ENCODE measurements at regions not wholly inside any gene's neighbourhood (a gene's known extent, or its start where the extent isn't known, plus 50 kb on each side); places are given as distances from the start of the nearest gene placed in this dataset.

DNA sequence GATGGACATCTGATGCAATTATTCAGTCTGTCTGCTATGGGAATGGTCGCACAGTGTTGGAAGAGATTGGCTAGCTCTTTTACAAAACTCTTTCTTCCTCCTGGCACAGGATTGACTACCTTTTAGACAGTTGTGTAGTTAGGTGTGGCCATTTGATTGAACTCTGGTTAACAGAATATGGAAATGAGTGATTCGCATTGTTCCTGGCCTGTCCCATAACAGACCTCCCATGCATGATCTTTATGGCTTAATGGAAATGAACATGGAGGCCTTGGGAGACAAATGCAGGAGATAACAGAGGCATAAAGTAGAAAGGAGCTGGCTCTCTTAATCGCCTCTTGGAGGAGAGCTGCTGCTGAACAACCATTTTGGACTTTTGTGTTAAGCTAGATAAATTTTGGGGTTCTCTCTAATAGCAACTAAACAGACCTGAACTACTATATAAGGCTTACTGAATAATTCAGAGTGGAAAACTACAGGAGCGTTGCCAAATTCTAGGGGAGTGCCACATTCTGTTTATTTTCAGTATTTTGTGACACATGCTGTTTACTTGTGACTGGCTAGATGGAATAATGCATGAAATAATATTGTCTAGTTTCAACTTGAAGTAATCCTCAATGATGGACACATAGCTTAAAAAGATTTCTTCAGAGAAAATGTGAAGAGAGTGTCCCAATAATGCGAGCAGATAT lies 357.7 kb upstream of the SGO1 start:
- no peaks in the 10 kb centered on the region for H3K9me3 ChIP-seq (ENCODE audit: control insufficient read depth, insufficient read depth, low read depth, low read length)
- no peak overlapping the region for H3K9ac ChIP-seq (ENCODE audit: insufficient read depth, low read length)
- no peaks in the 10 kb centered on the region for H3K27me3 ChIP-seq (ENCODE audit: control insufficient read depth, insufficient read depth, low read length)
- H3K79me2 ChIP-seq (ENCODE audit: control insufficient read depth, insufficient read depth, low read length): no peaks in the 10 kb centered on the region
- H3K4me3 ChIP-seq (replicated peaks in 1 of 4; ENCODE audit: control extremely low read depth in 1 of 4, insufficient read depth in 1 of 4, low read depth in 3 of 4, low read length in 4 of 4): no peak overlapping the region
- H2AFZ ChIP-seq (ENCODE audit: low read length): no peak overlapping the region
- no peak for DNase-seq (ENCODE audit: low read depth in 2 of 2)
- H3K4me1 ChIP-seq (ENCODE audit: control insufficient read depth, extremely low read depth, insufficient read depth, low read length): no peaks in the 10 kb centered on the region
- H3K36me3 ChIP-seq (ENCODE audit: control insufficient read depth, insufficient read depth, low read length): no peaks in the 10 kb centered on the region
- no peak overlapping the region for H3K27ac ChIP-seq (ENCODE audit: insufficient read depth, low read length)
- no peak overlapping the region for H3K4me2 ChIP-seq (ENCODE audit: extremely low read depth, insufficient read depth, low read length)
- TF ChIP-seq CTCF (conservative IDR thresholded peaks at IDR 0.05 in 1 of 2, IDR thresholded peaks at IDR 0.05 in 1 of 2; ENCODE audit: low read depth in 1 of 2, low read length in 2 of 2): no peak
- TF ChIP-seq EZH2 (IDR thresholded peaks at IDR 0.05; ENCODE audit: low read length, missing control alignments): no peak
- no peaks in the 10 kb centered on the region for H4K20me1 ChIP-seq (ENCODE audit: control insufficient read depth, extremely low read depth, insufficient read depth, low read length)

DNA sequence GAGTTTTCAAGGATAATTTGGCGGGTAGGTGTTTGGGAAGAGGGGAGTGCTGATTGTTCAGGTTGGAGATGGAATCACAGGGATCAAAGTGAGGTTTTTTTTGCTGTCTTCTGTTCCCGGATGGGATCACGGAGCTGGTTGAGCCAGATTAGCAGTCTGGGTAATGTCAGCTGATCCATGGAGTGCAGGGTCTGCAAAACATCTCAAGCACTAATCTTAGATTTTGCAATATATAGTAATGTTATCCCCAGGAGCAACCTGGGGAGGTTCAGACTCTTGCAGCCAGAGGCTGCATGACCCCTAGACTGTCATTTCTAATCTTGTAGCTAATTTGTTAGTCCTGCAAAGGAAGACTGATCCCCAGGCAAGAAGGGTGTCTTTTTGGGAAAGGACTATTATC lies 354.1 kb upstream of the SGO1 start:
- H3K4me2 ChIP-seq (ENCODE audit: extremely low read depth, insufficient read depth, low read length): no peak overlapping the region
- H3K36me3 ChIP-seq (ENCODE audit: control insufficient read depth, insufficient read depth, low read length): no peaks in the 10 kb centered on the region
- no peaks in the 10 kb centered on the region for H3K27me3 ChIP-seq (ENCODE audit: control insufficient read depth, insufficient read depth, low read length)
- H3K4me3 ChIP-seq (replicated peaks in 1 of 4; ENCODE audit: control extremely low read depth in 1 of 4, insufficient read depth in 1 of 4, low read depth in 3 of 4, low read length in 4 of 4): no peak overlapping the region
- no peaks in the 10 kb centered on the region for H4K20me1 ChIP-seq (ENCODE audit: control insufficient read depth, extremely low read depth, insufficient read depth, low read length)
- H3K9me3 ChIP-seq (ENCODE audit: control insufficient read depth, insufficient read depth, low read depth, low read length): no peaks in the 10 kb centered on the region
- no peak overlapping the region for H3K27ac ChIP-seq (ENCODE audit: insufficient read depth, low read length)
- H3K79me2 ChIP-seq (ENCODE audit: control insufficient read depth, insufficient read depth, low read length): no peaks in the 10 kb centered on the region
- TF ChIP-seq CTCF (conservative IDR thresholded peaks at IDR 0.05 in 1 of 2, IDR thresholded peaks at IDR 0.05 in 1 of 2; ENCODE audit: low read depth in 1 of 2, low read length in 2 of 2) (no peak), EZH2 (IDR thresholded peaks at IDR 0.05; ENCODE audit: low read length, missing control alignments) (no peak)
- no peaks in the 10 kb centered on the region for H3K4me1 ChIP-seq (ENCODE audit: control insufficient read depth, extremely low read depth, insufficient read depth, low read length)
- no peak for DNase-seq (ENCODE audit: low read depth in 2 of 2)
- no peak overlapping the region for H3K9ac ChIP-seq (ENCODE audit: insufficient read depth, low read length)
- H2AFZ ChIP-seq (ENCODE audit: low read length): no peak overlapping the region

GRCh38 chr3:20539666-20540065 lies 353.7 kb upstream of the SGO1 start:
- Histone ChIP-seq H3K4me2 (ENCODE audit: extremely low read depth, insufficient read depth, low read length) (no peak overlapping the region), H4K20me1 (ENCODE audit: control insufficient read depth, extremely low read depth, insufficient read depth, low read length) (no peaks in the 10 kb centered on the region), H3K27ac (ENCODE audit: insufficient read depth, low read length) (no peak overlapping the region), H3K79me2 (ENCODE audit: control insufficient read depth, insufficient read depth, low read length) (no peaks in the 10 kb centered on the region), H3K4me3 (replicated peaks in 1 of 4; ENCODE audit: control extremely low read depth in 1 of 4, insufficient read depth in 1 of 4, low read depth in 3 of 4, low read length in 4 of 4) (no peak overlapping the region), H3K9me3 (ENCODE audit: control insufficient read depth, insufficient read depth, low read depth, low read length) (no peaks in the 10 kb centered on the region), H3K27me3 (ENCODE audit: control insufficient read depth, insufficient read depth, low read length) (no peaks in the 10 kb centered on the region), H3K4me1 (ENCODE audit: control insufficient read depth, extremely low read depth, insufficient read depth, low read length) (no peaks in the 10 kb centered on the region), H3K9ac (ENCODE audit: insufficient read depth, low read length) (no peak overlapping the region), H3K36me3 (ENCODE audit: control insufficient read depth, insufficient read depth, low read length) (no peaks in the 10 kb centered on the region), H2AFZ (ENCODE audit: low read length) (no peak overlapping the region)
- DNase-seq (ENCODE audit: low read depth in 2 of 2): no peak
- no peak for TF ChIP-seq CTCF (conservative IDR thresholded peaks at IDR 0.05 in 1 of 2, IDR thresholded peaks at IDR 0.05 in 1 of 2; ENCODE audit: low read depth in 1 of 2, low read length in 2 of 2)
- no peak for TF ChIP-seq EZH2 (IDR thresholded peaks at IDR 0.05; ENCODE audit: low read length, missing control alignments)

All from fibroblast of lung (primary cell).